PC-3 (cell line): ENCODE measurements at regions not wholly inside any gene's neighbourhood (a gene's known extent, or its start where the extent isn't known, plus 50 kb on each side); places are given as distances from the start of the nearest gene placed in this dataset.

ENCODE experiments used
- EZH2 ChIP-seq: fragments of 300-600 bp; sonication (generic); IDR thresholded peaks from one replicate; pipeline ENCODE4 v1.6.1; 2017; ENCODE audit warnings: antibody characterized with exemption, mild to moderate bottlenecking, low read length; ENCODE audit not compliant: unreplicated experiment
- TF ChIP-seq, protein P1 (sequence below): fragments of 300-600 bp; sonication (generic); conservative IDR thresholded peaks from 2 replicates; pipeline ENCODE4 v1.5.1; 2017; ENCODE audit warnings: antibody characterized with exemption, low read depth, mild to moderate bottlenecking, low read length

DNA sequence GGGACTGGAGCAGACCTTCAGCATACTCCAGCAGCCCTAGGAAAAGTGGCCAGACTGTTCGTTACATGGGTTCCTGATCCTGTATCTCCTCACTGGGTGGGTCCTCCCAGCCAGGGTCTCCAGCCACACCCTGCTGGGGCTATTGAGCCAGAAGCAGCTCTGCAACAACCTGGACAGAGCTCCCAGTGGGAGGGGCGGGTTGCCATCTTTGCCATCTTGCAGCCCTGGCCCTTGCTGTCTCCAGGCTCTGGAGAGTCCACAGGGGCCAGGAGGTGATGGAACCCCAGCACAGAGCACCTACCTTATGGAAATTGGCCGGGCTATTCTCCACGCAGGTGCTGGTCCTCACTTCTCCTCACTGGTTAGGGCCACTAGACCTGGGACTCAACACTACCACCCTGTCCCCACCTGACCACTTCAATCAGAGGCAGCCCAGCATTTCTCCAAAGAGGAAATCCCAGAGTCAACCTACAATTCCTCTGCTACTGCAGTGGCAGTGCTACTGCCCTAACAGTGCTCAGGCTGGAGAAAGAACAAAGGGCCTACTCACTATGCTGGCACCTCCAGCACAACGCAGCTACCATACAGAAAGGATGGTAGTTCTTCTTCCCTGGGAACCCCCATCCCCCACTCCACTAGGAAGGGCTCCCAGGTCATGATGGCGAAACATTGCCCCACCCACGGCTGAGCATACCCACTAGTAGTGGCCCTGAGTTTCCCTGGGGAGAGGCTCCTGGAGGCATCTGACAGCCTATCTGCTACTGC lies 290.2 kb upstream of the NCAM1 start:
- TF ChIP-seq, protein P1, sequence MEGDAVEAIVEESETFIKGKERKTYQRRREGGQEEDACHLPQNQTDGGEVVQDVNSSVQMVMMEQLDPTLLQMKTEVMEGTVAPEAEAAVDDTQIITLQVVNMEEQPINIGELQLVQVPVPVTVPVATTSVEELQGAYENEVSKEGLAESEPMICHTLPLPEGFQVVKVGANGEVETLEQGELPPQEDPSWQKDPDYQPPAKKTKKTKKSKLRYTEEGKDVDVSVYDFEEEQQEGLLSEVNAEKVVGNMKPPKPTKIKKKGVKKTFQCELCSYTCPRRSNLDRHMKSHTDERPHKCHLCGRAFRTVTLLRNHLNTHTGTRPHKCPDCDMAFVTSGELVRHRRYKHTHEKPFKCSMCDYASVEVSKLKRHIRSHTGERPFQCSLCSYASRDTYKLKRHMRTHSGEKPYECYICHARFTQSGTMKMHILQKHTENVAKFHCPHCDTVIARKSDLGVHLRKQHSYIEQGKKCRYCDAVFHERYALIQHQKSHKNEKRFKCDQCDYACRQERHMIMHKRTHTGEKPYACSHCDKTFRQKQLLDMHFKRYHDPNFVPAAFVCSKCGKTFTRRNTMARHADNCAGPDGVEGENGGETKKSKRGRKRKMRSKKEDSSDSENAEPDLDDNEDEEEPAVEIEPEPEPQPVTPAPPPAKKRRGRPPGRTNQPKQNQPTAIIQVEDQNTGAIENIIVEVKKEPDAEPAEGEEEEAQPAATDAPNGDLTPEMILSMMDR, result no peak
- TF ChIP-seq EZH2, result no peak
